GM18505 (cell line): ENCODE measurements at regions not wholly inside any gene's neighbourhood (a gene's known extent, or its start where the extent isn't known, plus 50 kb on each side); places are given as distances from the start of the nearest gene placed in this dataset.
"Not testable (repeated sequence)": the region's sequence is repeated elsewhere in the genome, so short reads cannot be mapped to it uniquely, and the experiment has no call there.

Source experiments
- ATAC-seq: cut with Tn5 transposase; IDR thresholded peaks from one replicate; pipeline ENCODE4 v1.9.1; 2021; ENCODE audit not compliant: unreplicated experiment
- POLR2A ChIP-seq: IDR thresholded peaks from 4 replicates; pipeline ENCODE4 v1.6.1; 2011; ENCODE audit warnings: borderline replicate concordance; ENCODE audit not compliant: insufficient read depth, insufficient read length; ENCODE audit errors: extremely low read depth

GRCh38 chr15:31647337-31647826 is 320.7 kb downstream of the KLF13 start:
- not testable (repeated sequence) for ATAC-seq

- ATAC-seq: not testable (repeated sequence)
These were observed 323.0 kb downstream of the KLF13 start for GRCh38 chr15:31649634-31650033.

GRCh38 chr15:31650055-31650701 is 323.5 kb downstream of the KLF13 start:
- not testable (repeated sequence) for ATAC-seq

- ATAC-seq: not testable (repeated sequence)
These were observed 330.3 kb downstream of the KLF13 start for GRCh38 chr15:31656915-31657314.

- ATAC-seq: no peak
- no peak for TF ChIP-seq POLR2A
These were observed 334.2 kb downstream of the KLF13 start for GRCh38 chr15:31660816-31661215.

- ATAC-seq: not testable (repeated sequence)
These were observed 339.1 kb downstream of the KLF13 start for GRCh38 chr15:31665732-31666131.

GRCh38 chr15:31669158-31669908 is 342.7 kb downstream of the KLF13 start:
- ATAC-seq: not testable (repeated sequence)

- not testable (repeated sequence) for ATAC-seq
These were observed 346.6 kb downstream of the KLF13 start for GRCh38 chr15:31673263-31673662.

GRCh38 chr15:31681529-31682259 is 348.6 kb upstream of the CHRNA7 start:
- ATAC-seq: not testable (repeated sequence)

GRCh38 chr15:31687088-31687487 is 343.2 kb upstream of the CHRNA7 start:
- not testable (repeated sequence) for ATAC-seq

GRCh38 chr15:31696509-31696908 is 333.8 kb upstream of the CHRNA7 start:
- not testable (repeated sequence) for ATAC-seq

- not testable (repeated sequence) for ATAC-seq
These were observed 325.1 kb upstream of the CHRNA7 start for GRCh38 chr15:31705076-31705678.

- ATAC-seq: peak; percentile 58
These were observed 322.2 kb upstream of the CHRNA7 start for GRCh38 chr15:31707944-31708702.

- ATAC-seq: peak; percentile 82
These were observed 321.5 kb upstream of the CHRNA7 start for GRCh38 chr15:31708703-31709327.

- not testable (repeated sequence) for ATAC-seq
These were observed 320.8 kb upstream of the CHRNA7 start for GRCh38 chr15:31709479-31709878.

- ATAC-seq: not testable (repeated sequence)
These were observed 319.5 kb upstream of the CHRNA7 start for GRCh38 chr15:31710806-31711205.

GRCh38 chr15:31715208-31715607 is 315.1 kb upstream of the CHRNA7 start:
- not testable (repeated sequence) for ATAC-seq

- ATAC-seq: not testable (repeated sequence)
These were observed 311.7 kb upstream of the CHRNA7 start for GRCh38 chr15:31718625-31719024.

- not testable (repeated sequence) for ATAC-seq
These were observed 310.8 kb upstream of the CHRNA7 start for GRCh38 chr15:31719396-31720022.
